Osteocyte (in vitro differentiated cells): ENCODE measurements at regions not wholly inside any gene's neighbourhood (a gene's known extent, or its start where the extent isn't known, plus 50 kb on each side); places are given as distances from the start of the nearest gene placed in this dataset.

ENCODE experiments used
- DNase-seq: peaks from one replicate; pipeline ENCODE4 v3.0.0; 2021; ENCODE audit warnings: mixed read lengths; ENCODE audit not compliant: unreplicated experiment; ENCODE audit errors: extremely low spot score
- H3K27ac Mint-ChIP-seq: one replicate; pipeline ENCODE4 v1.8.0; 2021; ENCODE audit warnings: mild to moderate bottlenecking, mixed read lengths; ENCODE audit not compliant: unreplicated experiment
- H3K27me3 Mint-ChIP-seq: one replicate; pipeline ENCODE4 v1.8.0; 2021; ENCODE audit warnings: mixed read lengths; ENCODE audit not compliant: unreplicated experiment
- H3K36me3 Mint-ChIP-seq: one replicate; pipeline ENCODE4 v1.8.0; 2021; ENCODE audit warnings: mixed read lengths; ENCODE audit not compliant: unreplicated experiment
- H3K4me1 Mint-ChIP-seq: one replicate; pipeline ENCODE4 v1.8.0; 2021; ENCODE audit warnings: mixed read lengths; ENCODE audit not compliant: unreplicated experiment
- H3K4me3 Mint-ChIP-seq: one replicate; pipeline ENCODE4 v1.8.0; 2021; ENCODE audit warnings: mild to moderate bottlenecking, moderate library complexity, mixed read lengths; ENCODE audit not compliant: unreplicated experiment
- H3K9me3 Mint-ChIP-seq: one replicate; pipeline ENCODE4 v1.8.0; 2021; ENCODE audit warnings: mixed read lengths; ENCODE audit not compliant: unreplicated experiment
- CTCF ChIP-seq: fragments of 200-600 bp; sonication (generic); IDR thresholded peaks from 2 replicates; pipeline ENCODE4 v1.5.0; 2021; ENCODE audit warnings: antibody characterized with exemption, mild to moderate bottlenecking, moderate library complexity

GRCh38 chr7:125173571-125173970 lies 243.9 kb upstream of the POT1 start:
- Mint-ChIP-seq H3K36me3 (no peaks in the 10 kb centered on the region), H3K9me3 (no peaks in the 10 kb centered on the region), H3K27ac (no peak overlapping the region), H3K4me3 (no peak overlapping the region), H3K4me1 (no peaks in the 10 kb centered on the region), H3K27me3 (no peaks in the 10 kb centered on the region)
- no peak for TF ChIP-seq CTCF
- DNase-seq = no peak

GRCh38 chr7:125169088-125169487 lies 239.5 kb upstream of the POT1 start:
- TF ChIP-seq CTCF = no peak
- Mint-ChIP-seq H3K27me3 (peaks cover 2% of the 10 kb centered on the region), H3K27ac (no peak overlapping the region), H3K36me3 (no peaks in the 10 kb centered on the region), H3K9me3 (no peaks in the 10 kb centered on the region), H3K4me1 (no peaks in the 10 kb centered on the region), H3K4me3 (no peak overlapping the region)
- no peak for DNase-seq

GRCh38 chr7:125154930-125155329 lies 225.3 kb upstream of the POT1 start:
- no peak for TF ChIP-seq CTCF
- Mint-ChIP-seq H3K27ac (no peak overlapping the region), H3K9me3 (peaks cover 15% of the 10 kb centered on the region), H3K27me3 (no peaks in the 10 kb centered on the region), H3K4me3 (no peak overlapping the region), H3K4me1 (peaks cover 17% of the 10 kb centered on the region), H3K36me3 (no peaks in the 10 kb centered on the region)
- DNase-seq = no peak

- no peak overlapping the region for H3K27ac Mint-ChIP-seq
- H3K4me1 Mint-ChIP-seq = peaks cover 36% of the 10 kb centered on the region
- no peaks in the 10 kb centered on the region for H3K27me3 Mint-ChIP-seq
- TF ChIP-seq CTCF = no peak
- H3K9me3 Mint-ChIP-seq = no peaks in the 10 kb centered on the region
- no peak for DNase-seq
- H3K36me3 Mint-ChIP-seq = no peaks in the 10 kb centered on the region
- peak overlapping the region; percentile 12 for H3K4me3 Mint-ChIP-seq
Measured at GRCh38 chr7:125149151-125149550, 219.5 kb upstream of the POT1 start.

- Mint-ChIP-seq H3K27ac (no peak overlapping the region), H3K4me3 (no peak overlapping the region), H3K9me3 (no peaks in the 10 kb centered on the region), H3K27me3 (no peaks in the 10 kb centered on the region), H3K36me3 (no peaks in the 10 kb centered on the region), H3K4me1 (peaks cover 36% of the 10 kb centered on the region)
- no peak for DNase-seq
- no peak for TF ChIP-seq CTCF
Measured at GRCh38 chr7:125147047-125147446, 217.4 kb upstream of the POT1 start.
